ENCODE measurements at regions not wholly inside any gene's neighbourhood (a gene's known extent, or its start where the extent isn't known, plus 50 kb on each side); places are given as distances from the start of the nearest gene placed in this dataset.

DNA sequence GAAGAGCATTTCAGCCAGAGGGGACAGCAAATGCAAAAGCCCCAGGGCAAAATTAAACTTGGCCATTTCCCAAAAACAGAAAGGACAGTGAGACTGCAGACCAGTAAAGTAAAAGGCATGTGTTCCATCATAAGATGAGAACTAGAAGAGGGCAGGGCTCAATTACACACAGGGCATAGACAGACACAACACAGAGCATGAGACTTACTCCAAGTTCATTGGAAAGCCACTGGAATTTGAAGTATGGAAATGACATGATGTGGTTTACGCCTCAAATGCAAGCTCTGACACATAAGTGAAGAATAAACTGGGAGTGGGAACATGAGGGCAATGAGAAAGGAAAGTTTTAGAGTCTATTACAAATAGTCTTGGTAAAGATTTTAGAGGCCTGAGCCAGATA lies 446.6 kb upstream of the GRIA1 start:
- TF ChIP-seq, protein P1, sequence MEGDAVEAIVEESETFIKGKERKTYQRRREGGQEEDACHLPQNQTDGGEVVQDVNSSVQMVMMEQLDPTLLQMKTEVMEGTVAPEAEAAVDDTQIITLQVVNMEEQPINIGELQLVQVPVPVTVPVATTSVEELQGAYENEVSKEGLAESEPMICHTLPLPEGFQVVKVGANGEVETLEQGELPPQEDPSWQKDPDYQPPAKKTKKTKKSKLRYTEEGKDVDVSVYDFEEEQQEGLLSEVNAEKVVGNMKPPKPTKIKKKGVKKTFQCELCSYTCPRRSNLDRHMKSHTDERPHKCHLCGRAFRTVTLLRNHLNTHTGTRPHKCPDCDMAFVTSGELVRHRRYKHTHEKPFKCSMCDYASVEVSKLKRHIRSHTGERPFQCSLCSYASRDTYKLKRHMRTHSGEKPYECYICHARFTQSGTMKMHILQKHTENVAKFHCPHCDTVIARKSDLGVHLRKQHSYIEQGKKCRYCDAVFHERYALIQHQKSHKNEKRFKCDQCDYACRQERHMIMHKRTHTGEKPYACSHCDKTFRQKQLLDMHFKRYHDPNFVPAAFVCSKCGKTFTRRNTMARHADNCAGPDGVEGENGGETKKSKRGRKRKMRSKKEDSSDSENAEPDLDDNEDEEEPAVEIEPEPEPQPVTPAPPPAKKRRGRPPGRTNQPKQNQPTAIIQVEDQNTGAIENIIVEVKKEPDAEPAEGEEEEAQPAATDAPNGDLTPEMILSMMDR (optimal IDR thresholded peaks at IDR 0.05 in 1 of 3, IDR thresholded peaks at IDR 0.05 in 1 of 3, conservative IDR thresholded peaks at IDR 0.05 in 1 of 3; ENCODE audit: extremely low read depth in 1 of 3, insufficient read depth in 2 of 3, low read length in 3 of 3): no peak
- TF ChIP-seq EZH2 (IDR thresholded peaks at IDR 0.05; ENCODE audit: low read length): no peak
